ENCODE measurements at regions not wholly inside any gene's neighbourhood (a gene's known extent, or its start where the extent isn't known, plus 50 kb on each side); places are given as distances from the start of the nearest gene placed in this dataset.
"Not testable (repeated sequence)": the region's sequence is repeated elsewhere in the genome, so short reads cannot be mapped to it uniquely, and the experiment has no call there.

GRCh38 chr2:52409308-52410118, 1358.1 kb upstream of the CHAC2 start:
- no CpG with 5 or more reads among the region's 12 CpGs for WGBS (ENCODE audit: extremely low coverage, insufficient coverage, insufficient read length)

GRCh38 chr2:52405980-52406379, 1361.6 kb upstream of the CHAC2 start:
- no peaks in the 10 kb centered on the region for H3K9me3 ChIP-seq (ENCODE audit: insufficient read depth, low read depth, low read length)
- no peak overlapping the region for H3K4ac ChIP-seq (ENCODE audit: low read depth, low read length)
- H4K91ac ChIP-seq (ENCODE audit: low read depth, low read length), result no peak overlapping the region
- no peaks in the 10 kb centered on the region for H3K79me1 ChIP-seq (ENCODE audit: low read length)
- H3K18ac ChIP-seq (ENCODE audit: low read length), result no peak overlapping the region
- no peaks in the 10 kb centered on the region for H3K27me3 ChIP-seq (ENCODE audit: insufficient read depth, low read length)
- no peak overlapping the region for H3K4me3 ChIP-seq (ENCODE audit: low read depth, low read length)
- no peak overlapping the region for H2BK12ac ChIP-seq (ENCODE audit: low read length)
- no peak overlapping the region for H3K23ac ChIP-seq (ENCODE audit: low read length)
- no peaks in the 10 kb centered on the region for H3K36me3 ChIP-seq (ENCODE audit: control insufficient read depth in 1 of 2, insufficient read depth in 2 of 2, low read length in 2 of 2)
- H2BK120ac ChIP-seq (ENCODE audit: insufficient read depth, low read length, poor library complexity), result no peak overlapping the region
- WGBS (ENCODE audit: extremely low coverage, insufficient coverage, insufficient read length), result no CpG with 5 or more reads among the region's 1 CpG
- H3K9ac ChIP-seq (ENCODE audit: low read length), result no peak overlapping the region
- no peak overlapping the region for H3K14ac ChIP-seq (ENCODE audit: low read length)
- H2AFZ ChIP-seq (ENCODE audit: insufficient read depth, low read length, poor library complexity), result no peak overlapping the region
- H3K4me1 ChIP-seq (ENCODE audit: control insufficient read depth in 1 of 2, insufficient read depth in 2 of 2, low read length in 2 of 2), result no peaks in the 10 kb centered on the region
- no peak for DNase-seq
- no peaks in the 10 kb centered on the region for H3K79me2 ChIP-seq (ENCODE audit: control insufficient read depth, insufficient read depth, low read length, poor library complexity)
- H3K4me2 ChIP-seq (ENCODE audit: low read length), result no peak overlapping the region
- H2BK5ac ChIP-seq (ENCODE audit: low read depth, low read length, poor library complexity), result no peak overlapping the region
- H4K12ac ChIP-seq (ENCODE audit: low read depth, low read length), result no peak overlapping the region
- H3K27ac ChIP-seq (ENCODE audit: low read depth, low read length), result no peak overlapping the region
- H2AK5ac ChIP-seq (ENCODE audit: low read length), result no peak overlapping the region
- no peak overlapping the region for H4K8ac ChIP-seq (ENCODE audit: low read depth, low read length)

More at GRCh38 chr2:52409308-52410118, 1358.1 kb upstream of the CHAC2 start:
- not testable (repeated sequence) for H3K36me3 ChIP-seq (ENCODE audit: control insufficient read depth in 1 of 2, insufficient read depth in 2 of 2, low read length in 2 of 2); H3K27me3 ChIP-seq (ENCODE audit: insufficient read depth, low read length); H3K9ac ChIP-seq (ENCODE audit: low read length); H3K4me2 ChIP-seq (ENCODE audit: low read length); H3K4ac ChIP-seq (ENCODE audit: low read depth, low read length); H4K12ac ChIP-seq (ENCODE audit: low read depth, low read length); DNase-seq; H3K14ac ChIP-seq (ENCODE audit: low read length); H2BK5ac ChIP-seq (ENCODE audit: low read depth, low read length, poor library complexity); H4K91ac ChIP-seq (ENCODE audit: low read depth, low read length); H4K8ac ChIP-seq (ENCODE audit: low read depth, low read length); H3K79me2 ChIP-seq (ENCODE audit: control insufficient read depth, insufficient read depth, low read length, poor library complexity); H3K9me3 ChIP-seq (ENCODE audit: insufficient read depth, low read depth, low read length); H3K4me3 ChIP-seq (ENCODE audit: low read depth, low read length); H3K79me1 ChIP-seq (ENCODE audit: low read length); H2AFZ ChIP-seq (ENCODE audit: insufficient read depth, low read length, poor library complexity); H3K27ac ChIP-seq (ENCODE audit: low read depth, low read length); H3K4me1 ChIP-seq (ENCODE audit: control insufficient read depth in 1 of 2, insufficient read depth in 2 of 2, low read length in 2 of 2); H2BK12ac ChIP-seq (ENCODE audit: low read length); H2BK120ac ChIP-seq (ENCODE audit: insufficient read depth, low read length, poor library complexity); H3K23ac ChIP-seq (ENCODE audit: low read length); H3K18ac ChIP-seq (ENCODE audit: low read length); H2AK5ac ChIP-seq (ENCODE audit: low read length)

- no peak overlapping the region for H3K4ac ChIP-seq (ENCODE audit: low read depth, low read length)
- H2BK5ac ChIP-seq (ENCODE audit: low read depth, low read length, poor library complexity), result no peak overlapping the region
- no peak overlapping the region for H2AK5ac ChIP-seq (ENCODE audit: low read length)
- H3K79me1 ChIP-seq (ENCODE audit: low read length), result no peaks in the 10 kb centered on the region
- H4K8ac ChIP-seq (ENCODE audit: low read depth, low read length), result no peak overlapping the region
- H4K91ac ChIP-seq (ENCODE audit: low read depth, low read length), result no peak overlapping the region
- H3K27ac ChIP-seq (ENCODE audit: low read depth, low read length), result no peak overlapping the region
- H3K23ac ChIP-seq (ENCODE audit: low read length), result no peak overlapping the region
- H3K27me3 ChIP-seq (ENCODE audit: insufficient read depth, low read length), result no peaks in the 10 kb centered on the region
- no peak overlapping the region for H3K4me3 ChIP-seq (ENCODE audit: low read depth, low read length)
- H4K12ac ChIP-seq (ENCODE audit: low read depth, low read length), result no peak overlapping the region
- no peaks in the 10 kb centered on the region for H3K4me1 ChIP-seq (ENCODE audit: control insufficient read depth in 1 of 2, insufficient read depth in 2 of 2, low read length in 2 of 2)
- no peak overlapping the region for H3K4me2 ChIP-seq (ENCODE audit: low read length)
- no peak for DNase-seq
- no peaks in the 10 kb centered on the region for H3K79me2 ChIP-seq (ENCODE audit: control insufficient read depth, insufficient read depth, low read length, poor library complexity)
- H2AFZ ChIP-seq (ENCODE audit: insufficient read depth, low read length, poor library complexity), result no peak overlapping the region
- no peak overlapping the region for H3K18ac ChIP-seq (ENCODE audit: low read length)
- H2BK12ac ChIP-seq (ENCODE audit: low read length), result no peak overlapping the region
- no peak overlapping the region for H3K14ac ChIP-seq (ENCODE audit: low read length)
- H2BK120ac ChIP-seq (ENCODE audit: insufficient read depth, low read length, poor library complexity), result no peak overlapping the region
- H3K9ac ChIP-seq (ENCODE audit: low read length), result no peak overlapping the region
- no peaks in the 10 kb centered on the region for H3K9me3 ChIP-seq (ENCODE audit: insufficient read depth, low read depth, low read length)
- no peaks in the 10 kb centered on the region for H3K36me3 ChIP-seq (ENCODE audit: control insufficient read depth in 1 of 2, insufficient read depth in 2 of 2, low read length in 2 of 2)
- no CpG with 5 or more reads among the region's 3 CpGs for WGBS (ENCODE audit: extremely low coverage, insufficient coverage, insufficient read length)
Observed at GRCh38 chr2:52404866-52405265, 1362.7 kb upstream of the CHAC2 start.

GRCh38 chr2:52404046-52404445, 1363.6 kb upstream of the CHAC2 start:
- Histone ChIP-seq H3K79me2 (ENCODE audit: control insufficient read depth, insufficient read depth, low read length, poor library complexity) (no peaks in the 10 kb centered on the region), H4K91ac (ENCODE audit: low read depth, low read length) (no peak overlapping the region), H3K4me3 (ENCODE audit: low read depth, low read length) (no peak overlapping the region), H3K4ac (ENCODE audit: low read depth, low read length) (no peak overlapping the region), H4K12ac (ENCODE audit: low read depth, low read length) (no peak overlapping the region), H3K27me3 (ENCODE audit: insufficient read depth, low read length) (no peaks in the 10 kb centered on the region), H4K8ac (ENCODE audit: low read depth, low read length) (no peak overlapping the region), H3K23ac (ENCODE audit: low read length) (no peak overlapping the region), H3K9ac (ENCODE audit: low read length) (no peak overlapping the region), H2BK12ac (ENCODE audit: low read length) (no peak overlapping the region), H3K9me3 (ENCODE audit: insufficient read depth, low read depth, low read length) (no peaks in the 10 kb centered on the region), H3K4me1 (ENCODE audit: control insufficient read depth in 1 of 2, insufficient read depth in 2 of 2, low read length in 2 of 2) (no peaks in the 10 kb centered on the region), H3K14ac (ENCODE audit: low read length) (no peak overlapping the region), H3K4me2 (ENCODE audit: low read length) (no peak overlapping the region), H3K79me1 (ENCODE audit: low read length) (no peaks in the 10 kb centered on the region), H3K36me3 (ENCODE audit: control insufficient read depth in 1 of 2, insufficient read depth in 2 of 2, low read length in 2 of 2) (no peaks in the 10 kb centered on the region), H2BK120ac (ENCODE audit: insufficient read depth, low read length, poor library complexity) (no peak overlapping the region), H2AFZ (ENCODE audit: insufficient read depth, low read length, poor library complexity) (no peak overlapping the region), H3K18ac (ENCODE audit: low read length) (no peak overlapping the region), H2AK5ac (ENCODE audit: low read length) (no peak overlapping the region), H3K27ac (ENCODE audit: low read depth, low read length) (no peak overlapping the region), H2BK5ac (ENCODE audit: low read depth, low read length, poor library complexity) (no peak overlapping the region)
- no CpG with 5 or more reads among the region's 4 CpGs for WGBS (ENCODE audit: extremely low coverage, insufficient coverage, insufficient read length)
- DNase-seq, result no peak

Data from trophoblast cell (in vitro differentiated cells and primary cell).